Stimulated activated CD4-positive, alpha-beta T cell treated with anti-CD3 and anti-CD28 coated beads, Interleukin-4, amount 100 ng/mL, for 1 hour (primary cell): ENCODE measurements at regions not wholly inside any gene's neighbourhood (a gene's known extent, or its start where the extent isn't known, plus 50 kb on each side); places are given as distances from the start of the nearest gene placed in this dataset.
"Not testable (repeated sequence)": the region's sequence is repeated elsewhere in the genome, so short reads cannot be mapped to it uniquely, and the experiment has no call there.

Experiments used
- DNase-seq: peaks from one replicate; pipeline ENCODE4 v3.0.0-alpha.2; 2020

GRCh38 chr7:68336594-68336993 is 1261.7 kb upstream of the AUTS2 start:
- no peak for DNase-seq

GRCh38 chr7:68348401-68348800 is 1249.9 kb upstream of the AUTS2 start:
- no peak for DNase-seq

DNA sequence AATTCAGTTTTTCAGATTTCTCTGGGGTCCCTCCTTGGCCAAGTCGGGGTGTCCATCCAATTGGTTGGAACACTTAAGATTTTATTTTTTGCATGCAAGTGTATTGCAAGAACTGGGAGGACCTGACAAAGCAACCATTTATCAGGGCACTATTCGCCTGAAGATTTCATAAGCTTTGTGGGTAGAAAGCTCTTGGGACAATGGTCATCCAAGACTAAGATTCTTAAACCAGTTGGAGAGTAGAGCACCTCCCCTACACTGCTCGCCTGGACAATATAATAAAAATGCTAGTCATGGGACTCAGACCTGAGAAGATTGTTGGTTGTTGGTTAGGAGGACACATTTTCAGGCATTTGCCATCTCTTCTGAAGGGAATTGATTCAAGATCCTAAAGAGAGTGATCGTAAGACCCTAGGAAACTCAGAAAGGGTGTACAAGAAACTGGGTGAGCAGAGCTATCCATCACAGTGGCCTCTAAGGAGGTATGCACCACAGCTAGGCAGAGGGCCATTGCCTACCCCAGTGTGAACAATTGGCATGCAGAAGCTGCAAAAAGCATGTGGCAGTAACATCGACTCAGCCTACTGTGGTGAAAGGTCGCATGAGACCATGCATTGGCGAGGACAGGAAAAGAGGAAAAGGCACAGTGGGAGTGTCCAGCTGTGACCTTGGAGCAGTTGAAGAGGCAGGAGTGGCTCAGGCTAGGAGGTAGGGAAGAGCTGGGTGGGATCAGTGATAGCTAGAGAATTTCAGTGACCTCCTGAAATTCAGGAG is 1235.3 kb upstream of the AUTS2 start:
- no peak for DNase-seq

- no peak for DNase-seq
These were observed 1233.2 kb upstream of the AUTS2 start for GRCh38 chr7:68364886-68365625.

DNA sequence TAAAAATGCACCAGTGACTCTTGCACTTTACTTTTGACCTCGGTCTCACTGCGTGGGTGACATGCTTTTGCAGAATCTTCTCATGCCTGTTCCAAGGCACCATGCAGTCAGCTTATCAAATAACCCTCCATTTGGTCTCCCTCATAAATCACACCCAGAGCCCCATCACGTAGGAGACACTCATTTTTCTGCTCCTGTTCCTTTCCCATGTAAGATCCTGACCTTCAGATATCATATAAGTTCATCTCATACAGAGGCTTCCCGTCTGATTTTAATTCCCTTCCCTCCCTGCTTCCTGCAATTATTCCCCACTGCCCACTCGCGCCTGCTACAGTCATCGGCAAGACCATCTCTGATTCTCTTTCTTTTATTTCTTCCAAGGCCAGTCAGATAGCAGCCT is 1226.3 kb upstream of the AUTS2 start:
- no peak for DNase-seq

GRCh38 chr7:68376131-68376661 is 1222.1 kb upstream of the AUTS2 start:
- no peak for DNase-seq

- no peak for DNase-seq
These were observed 1216.5 kb upstream of the AUTS2 start for GRCh38 chr7:68381731-68382130.

DNA sequence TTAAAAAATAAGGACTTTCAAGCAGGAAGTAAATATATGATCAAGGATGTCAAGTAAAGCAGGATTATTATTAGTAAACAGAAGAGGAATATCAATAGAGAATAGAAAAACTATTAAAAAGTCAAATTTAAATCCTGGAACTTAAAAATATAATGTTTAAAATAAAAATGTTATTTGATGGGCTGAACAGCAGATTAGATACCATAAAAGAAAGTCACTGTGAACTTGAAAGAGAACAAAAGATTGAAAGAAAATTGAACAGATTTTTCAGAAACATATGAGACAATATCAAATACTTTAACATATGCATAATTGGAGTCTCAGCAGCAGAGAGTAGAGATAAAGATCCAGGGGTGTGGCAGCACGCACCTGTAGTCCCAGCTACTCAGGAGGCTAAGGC is 1213.7 kb upstream of the AUTS2 start:
- no peak for DNase-seq

DNA sequence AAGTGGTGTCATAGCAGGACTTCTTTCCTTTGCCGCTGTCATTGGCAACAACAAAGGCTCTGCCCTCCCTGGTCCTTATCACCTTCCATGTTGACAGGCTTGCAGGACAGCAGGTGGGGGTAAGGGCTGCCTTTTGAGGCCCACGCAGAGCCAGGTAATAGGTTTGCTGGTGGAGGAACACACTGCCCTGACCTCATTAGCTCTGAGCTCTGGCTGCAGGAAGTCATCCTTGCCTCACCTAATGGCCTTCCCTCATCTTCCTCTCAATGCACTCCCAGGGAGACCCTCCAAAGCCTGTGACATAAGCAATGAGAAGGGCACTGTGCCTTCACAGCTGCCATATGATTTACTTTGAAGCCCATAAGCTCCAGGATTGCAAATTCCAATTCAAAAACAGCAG is 1205.2 kb upstream of the AUTS2 start:
- no peak for DNase-seq

- no peak for DNase-seq
These were observed 1204.1 kb upstream of the AUTS2 start for GRCh38 chr7:68394131-68394530.

- no peak for DNase-seq
These were observed 1198.2 kb upstream of the AUTS2 start for GRCh38 chr7:68399991-68400590.

GRCh38 chr7:68400783-68401182 is 1197.5 kb upstream of the AUTS2 start:
- DNase-seq: no peak

DNA sequence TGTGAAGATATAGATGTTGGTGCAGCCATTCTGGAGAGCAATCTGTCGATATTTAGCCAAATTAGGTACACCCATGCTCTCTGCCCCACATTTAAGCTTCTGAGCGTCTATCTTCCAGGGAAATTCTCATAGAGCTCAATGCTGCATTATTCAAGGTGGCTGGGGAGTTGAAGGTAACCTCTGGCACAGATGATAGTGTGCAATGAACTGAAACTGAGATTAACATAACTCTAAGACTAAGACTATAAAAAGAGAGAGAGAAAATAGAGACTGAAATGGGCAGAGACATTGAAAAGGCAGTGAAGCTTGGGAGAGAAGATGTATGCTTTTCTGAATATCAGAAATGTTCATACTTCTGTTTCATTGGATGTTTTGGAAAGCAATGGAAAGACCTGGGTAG is 1197.0 kb upstream of the AUTS2 start:
- DNase-seq: no peak

DNA sequence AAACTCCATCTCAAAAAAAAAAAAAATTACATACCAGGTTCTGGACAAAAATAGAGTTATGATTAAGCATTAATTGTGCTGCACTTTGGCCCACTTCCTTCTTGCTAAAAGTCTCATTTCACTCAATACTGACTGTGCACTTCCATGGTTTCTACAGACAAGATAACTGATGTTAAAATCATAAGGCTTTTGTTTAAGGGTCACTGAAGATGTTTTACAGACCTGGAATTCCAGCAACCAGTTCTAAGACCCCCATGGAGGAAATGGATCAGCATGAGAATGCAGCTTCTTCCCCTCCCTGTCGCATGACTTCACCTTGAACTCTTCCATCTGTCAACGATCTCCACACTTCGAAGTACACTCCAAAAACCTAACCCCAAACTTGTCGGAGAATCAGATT is 1191.8 kb upstream of the AUTS2 start:
- no peak for DNase-seq

GRCh38 chr7:68407460-68407859 is 1190.8 kb upstream of the AUTS2 start:
- no peak for DNase-seq

DNA sequence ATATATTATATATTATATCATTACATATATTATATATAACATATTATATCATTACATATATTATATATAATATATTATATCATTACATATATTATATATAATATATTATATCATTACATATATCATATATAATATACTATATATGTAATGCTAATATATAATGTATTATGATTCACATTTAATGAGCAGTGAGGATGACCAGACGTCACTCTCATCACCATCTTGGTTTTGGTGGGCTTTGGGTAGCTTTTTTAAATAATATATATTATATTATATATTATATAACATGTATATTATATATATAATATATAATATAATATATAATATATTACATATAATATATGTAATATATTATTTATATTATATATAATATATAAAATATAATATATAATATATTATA is 1189.4 kb upstream of the AUTS2 start:
- no peak for DNase-seq

DNA sequence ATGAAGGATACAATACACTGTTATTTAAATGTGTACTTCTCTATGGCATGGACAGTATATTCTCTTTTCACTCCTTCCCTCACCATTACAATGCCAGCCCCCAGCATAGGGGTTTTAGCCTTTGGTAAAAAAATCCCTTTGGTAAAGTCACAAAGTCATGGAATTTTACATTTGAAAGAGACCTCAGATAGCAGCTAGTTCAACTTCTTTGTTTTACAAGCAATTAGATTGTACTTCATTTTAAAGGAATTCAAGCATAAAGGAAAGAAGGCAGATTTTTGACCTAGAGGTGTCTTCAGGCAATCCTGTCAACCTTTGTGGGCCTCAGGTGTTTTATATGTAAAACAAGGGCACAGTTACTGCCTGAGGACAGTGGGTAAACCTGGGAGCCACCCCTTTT is 1188.4 kb upstream of the AUTS2 start:
- DNase-seq: no peak

DNA sequence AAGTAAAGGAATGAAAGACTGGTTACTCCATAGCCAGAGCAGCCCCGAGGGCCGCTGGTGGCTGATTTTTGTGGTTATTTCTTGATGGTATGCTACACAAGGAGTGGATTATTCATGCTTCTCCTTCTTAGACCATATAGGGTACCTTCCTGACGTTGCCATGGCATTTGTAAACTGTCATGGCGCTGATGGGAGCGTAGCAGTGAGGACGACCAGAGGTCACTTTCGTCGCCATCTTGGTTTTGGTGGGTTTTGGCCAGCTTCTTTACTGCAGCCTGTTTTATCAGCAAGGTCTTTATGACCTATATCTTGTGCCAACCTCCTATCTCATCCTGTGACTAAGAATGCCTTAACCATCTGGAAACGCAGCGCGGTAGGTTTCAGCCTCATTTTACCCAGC is 1187.6 kb upstream of the AUTS2 start:
- not testable (repeated sequence) for DNase-seq

GRCh38 chr7:68411742-68412141 is 1186.5 kb upstream of the AUTS2 start:
- DNase-seq: no peak

DNA sequence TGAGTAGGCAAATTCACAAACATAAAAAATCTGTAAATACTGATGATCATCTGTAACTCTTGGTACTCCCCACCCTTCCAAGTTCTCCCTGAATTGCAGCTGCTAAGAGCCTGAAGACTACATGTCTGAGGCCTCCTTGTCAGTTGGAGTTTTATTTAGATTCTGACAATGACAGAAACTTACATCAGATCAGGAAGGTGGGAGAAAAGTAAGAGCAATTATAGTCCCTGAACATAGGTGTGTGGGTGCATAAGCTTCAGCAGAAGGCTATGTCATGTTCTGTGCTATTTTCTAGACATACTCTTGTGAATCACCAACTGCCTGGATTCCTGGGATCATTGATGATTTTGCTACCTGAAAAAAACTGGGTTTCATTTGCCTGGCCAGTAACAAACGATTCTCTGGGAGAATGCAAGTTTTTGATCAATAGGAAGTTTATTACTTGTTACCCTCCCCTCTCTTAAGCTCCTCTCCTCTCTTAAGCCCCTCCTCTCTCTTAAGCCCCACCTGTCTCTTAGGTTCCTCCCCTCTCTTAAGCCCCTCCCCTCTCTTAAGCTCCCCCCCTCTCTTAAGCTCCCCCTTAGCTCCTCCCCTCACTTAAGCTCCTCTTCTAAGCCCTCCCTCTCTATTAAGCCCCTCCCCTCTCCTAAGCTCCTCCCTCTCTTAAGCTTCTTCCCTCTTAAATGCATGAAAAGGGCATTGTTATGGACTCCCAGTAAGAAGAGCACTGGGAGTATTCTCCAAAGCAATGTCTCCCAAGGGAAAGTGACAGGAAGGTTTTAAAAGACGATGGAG is 1183.4 kb upstream of the AUTS2 start:
- DNase-seq: no peak

- DNase-seq: no peak
These were observed 1181.3 kb upstream of the AUTS2 start for GRCh38 chr7:68417002-68417401.

DNA sequence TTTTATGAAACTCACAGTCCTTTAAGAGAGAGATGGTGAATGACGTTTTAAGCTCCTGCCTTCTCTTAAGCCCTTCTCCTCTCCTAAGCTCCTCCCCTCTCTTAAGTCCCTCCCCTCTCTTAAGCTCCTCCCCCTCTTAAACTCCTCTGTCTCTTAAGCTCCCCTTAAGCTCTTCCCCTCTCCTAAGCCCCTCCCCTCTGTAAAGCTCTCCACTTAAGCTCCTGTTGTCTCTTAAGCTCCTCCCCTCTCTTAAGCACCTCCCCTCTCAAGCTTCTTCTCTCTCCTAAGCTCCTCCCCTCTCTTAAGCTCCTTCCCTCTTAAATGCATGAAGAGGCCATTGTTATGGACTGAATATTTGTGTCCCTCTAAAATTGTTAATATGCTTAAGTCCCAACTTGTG is 1180.6 kb upstream of the AUTS2 start:
- DNase-seq: no peak
